Stimulated activated naive CD8-positive, alpha-beta T cell treated with anti-CD3 and anti-CD28 coated beads, Interleukin-15, amount 100 ng/mL, for 72 hours (primary cell): ENCODE measurements at regions not wholly inside any gene's neighbourhood (a gene's known extent, or its start where the extent isn't known, plus 50 kb on each side); places are given as distances from the start of the nearest gene placed in this dataset.
"Not testable (repeated sequence)": the region's sequence is repeated elsewhere in the genome, so short reads cannot be mapped to it uniquely, and the experiment has no call there.

ENCODE experiments used
- ATAC-seq: fragments of 150-1000 bp; cut with Tn5 transposase; 2 replicates; pipeline ENCODE4 v1.10.0; 2021; ENCODE audit warnings: mild to moderate bottlenecking, moderate library complexity
- DNase-seq, 2 donors: peaks; one replicate each; pipeline ENCODE4 v3.0.0; 2021 to 2022
- H3K27ac Mint-ChIP-seq, 2 donors: one replicate each; pipeline ENCODE4 v1.8.0; 2022; ENCODE audit warnings: mild to moderate bottlenecking in 2 of 2, mixed read lengths in 2 of 2, moderate library complexity in 2 of 2
- H3K27me3 Mint-ChIP-seq: one replicate; pipeline ENCODE4 v1.8.0; 2022; ENCODE audit warnings: mixed read lengths
- H3K4me1 Mint-ChIP-seq: one replicate; pipeline ENCODE4 v1.8.0; 2022; ENCODE audit warnings: mild to moderate bottlenecking, mixed read lengths
- H3K4me3 Mint-ChIP-seq, 2 donors: one replicate each; pipeline ENCODE4 v1.8.0; 2022; ENCODE audit warnings: mild to moderate bottlenecking in 2 of 2, mixed read lengths in 2 of 2, moderate library complexity in 1 of 2
- H3K9me3 Mint-ChIP-seq, 2 donors: one replicate each; pipeline ENCODE4 v1.8.0; 2022; ENCODE audit warnings: mixed read lengths in 2 of 2

GRCh38 chr1:199083680-199084079 lies 444.8 kb downstream of the PTPRC start:
- no peaks in the 10 kb centered on the region for H3K9me3 Mint-ChIP-seq
- H3K27ac Mint-ChIP-seq, result peak overlapping the region in 1 of 2 donors; percentile 22
- peaks cover 28% of the 10 kb centered on the region for H3K4me1 Mint-ChIP-seq
- ATAC-seq (no peak), DNase-seq (no peak)
- peaks cover 8% of the 10 kb centered on the region for H3K27me3 Mint-ChIP-seq
- H3K4me3 Mint-ChIP-seq, result no peak overlapping the region

- no peak for ATAC-seq
- peaks cover 34% of the 10 kb centered on the region for H3K4me1 Mint-ChIP-seq
- peak overlapping the region in 1 of 2 donors; percentile 40 for H3K27ac Mint-ChIP-seq
- H3K9me3 Mint-ChIP-seq, result no peaks in the 10 kb centered on the region
- H3K27me3 Mint-ChIP-seq, result peaks cover 8% of the 10 kb centered on the region
- no peak for DNase-seq
- H3K4me3 Mint-ChIP-seq, result no peak overlapping the region
Observed at GRCh38 chr1:199084293-199084692, 445.5 kb downstream of the PTPRC start.

- ATAC-seq (no peak), DNase-seq (no peak)
- no peaks in the 10 kb centered on the region for H3K9me3 Mint-ChIP-seq
- H3K27me3 Mint-ChIP-seq, result peaks cover 8% of the 10 kb centered on the region
- H3K4me1 Mint-ChIP-seq, result peaks cover 42% of the 10 kb centered on the region
- no peak overlapping the region for H3K4me3 Mint-ChIP-seq
- H3K27ac Mint-ChIP-seq, result no peak overlapping the region
Observed at GRCh38 chr1:199085903-199086302, 447.1 kb downstream of the PTPRC start.

- Mint-ChIP-seq H3K27me3 (peaks cover 8% of the 10 kb centered on the region), H3K4me3 (no peak overlapping the region), H3K9me3 (no peaks in the 10 kb centered on the region), H3K4me1 (peaks cover 42% of the 10 kb centered on the region), H3K27ac (no peak overlapping the region)
- no peak for ATAC-seq
- no peak for DNase-seq
Observed at GRCh38 chr1:199087144-199087543, 448.3 kb downstream of the PTPRC start.

- Mint-ChIP-seq H3K4me3 (no peak overlapping the region), H3K9me3 (no peaks in the 10 kb centered on the region), H3K4me1 (peaks cover 31% of the 10 kb centered on the region), H3K27ac (no peak overlapping the region), H3K27me3 (peaks cover 8% of the 10 kb centered on the region)
- ATAC-seq, result peak; percentile 98
- DNase-seq, result peak; percentile 33 to 44
Observed at GRCh38 chr1:199089393-199090122, 450.7 kb downstream of the PTPRC start.

- ATAC-seq, H3K4me3 Mint-ChIP-seq, DNase-seq, H3K9me3 Mint-ChIP-seq, H3K4me1 Mint-ChIP-seq, H3K27me3 Mint-ChIP-seq, H3K27ac Mint-ChIP-seq: not testable (repeated sequence)
Observed at GRCh38 chr1:199095628-199096027, 456.8 kb downstream of the PTPRC start.

GRCh38 chr1:199096591-199096990 lies 457.8 kb downstream of the PTPRC start:
- ATAC-seq, result no peak
- peaks cover 0 to 9% of the 10 kb centered on the region in 2 donors for H3K9me3 Mint-ChIP-seq
- H3K27me3 Mint-ChIP-seq, result no peaks in the 10 kb centered on the region
- no peak overlapping the region for H3K27ac Mint-ChIP-seq
- no peak overlapping the region for H3K4me3 Mint-ChIP-seq
- DNase-seq, result no peak
- H3K4me1 Mint-ChIP-seq, result peaks cover 19% of the 10 kb centered on the region

- Mint-ChIP-seq H3K27me3 (no peaks in the 10 kb centered on the region), H3K4me1 (peaks cover 26% of the 10 kb centered on the region), H3K4me3 (no peak overlapping the region), H3K9me3 (peaks cover 0 to 14% of the 10 kb centered on the region in 2 donors), H3K27ac (no peak overlapping the region)
- DNase-seq (no peak), ATAC-seq (no peak)
Observed at GRCh38 chr1:199098468-199098867, 459.6 kb downstream of the PTPRC start.

- no peak for DNase-seq
- H3K4me1 Mint-ChIP-seq, result peaks cover 26% of the 10 kb centered on the region
- H3K27me3 Mint-ChIP-seq, result no peaks in the 10 kb centered on the region
- ATAC-seq, result no peak
- H3K27ac Mint-ChIP-seq, result no peak overlapping the region
- H3K4me3 Mint-ChIP-seq, result no peak overlapping the region
- peaks cover 5 to 23% of the 10 kb centered on the region in 2 donors for H3K9me3 Mint-ChIP-seq
Observed at GRCh38 chr1:199101139-199101538, 462.3 kb downstream of the PTPRC start.

- no peak overlapping the region for H3K4me3 Mint-ChIP-seq
- H3K9me3 Mint-ChIP-seq, result peaks cover 10 to 28% of the 10 kb centered on the region in 2 donors
- H3K4me1 Mint-ChIP-seq, result peaks cover 26% of the 10 kb centered on the region
- H3K27ac Mint-ChIP-seq, result no peak overlapping the region
- DNase-seq, result no peak
- no peak for ATAC-seq
- H3K27me3 Mint-ChIP-seq, result no peaks in the 10 kb centered on the region
Observed at GRCh38 chr1:199101635-199102034, 462.8 kb downstream of the PTPRC start.

- ATAC-seq (peak; percentile 97), DNase-seq (peak in 1 of 2 donors; percentile 40)
- Mint-ChIP-seq H3K9me3 (peaks cover 12 to 23% of the 10 kb centered on the region in 2 donors), H3K27ac (no peak overlapping the region), H3K4me1 (peaks cover 26% of the 10 kb centered on the region), H3K4me3 (no peak overlapping the region), H3K27me3 (no peaks in the 10 kb centered on the region)
Observed at GRCh38 chr1:199102239-199102638, 463.4 kb downstream of the PTPRC start.

GRCh38 chr1:199109160-199109559 lies 470.3 kb downstream of the PTPRC start:
- DNase-seq, result no peak
- no peaks in the 10 kb centered on the region for H3K27me3 Mint-ChIP-seq
- no peak overlapping the region for H3K27ac Mint-ChIP-seq
- H3K4me3 Mint-ChIP-seq, result no peak overlapping the region
- no peak for ATAC-seq
- H3K9me3 Mint-ChIP-seq, result peaks cover 14 to 17% of the 10 kb centered on the region in 2 donors
- no peaks in the 10 kb centered on the region for H3K4me1 Mint-ChIP-seq

- no peak for ATAC-seq
- H3K4me3 Mint-ChIP-seq, result no peak overlapping the region
- peaks cover 0 to 5% of the 10 kb centered on the region in 2 donors for H3K9me3 Mint-ChIP-seq
- H3K27me3 Mint-ChIP-seq, result no peaks in the 10 kb centered on the region
- H3K27ac Mint-ChIP-seq, result no peak overlapping the region
- no peaks in the 10 kb centered on the region for H3K4me1 Mint-ChIP-seq
- DNase-seq, result no peak
Observed at GRCh38 chr1:199112365-199112764, 473.5 kb downstream of the PTPRC start.

GRCh38 chr1:199113265-199113869 lies 474.5 kb downstream of the PTPRC start:
- Mint-ChIP-seq H3K9me3 (peaks cover 0 to 4% of the 10 kb centered on the region in 2 donors), H3K27ac (peak overlapping the region in 1 of 2 donors; percentile 27), H3K4me3 (no peak overlapping the region), H3K4me1 (no peaks in the 10 kb centered on the region), H3K27me3 (no peaks in the 10 kb centered on the region)
- DNase-seq, result peak; percentile 52 to 71
- peak; percentile 64 for ATAC-seq

- H3K4me3 Mint-ChIP-seq, result no peak overlapping the region
- no peaks in the 10 kb centered on the region for H3K4me1 Mint-ChIP-seq
- H3K27me3 Mint-ChIP-seq, result no peaks in the 10 kb centered on the region
- no peaks in the 10 kb centered on the region for H3K9me3 Mint-ChIP-seq
- DNase-seq, result no peak
- ATAC-seq, result no peak
- H3K27ac Mint-ChIP-seq, result no peak overlapping the region
Observed at GRCh38 chr1:199116488-199116887, 477.6 kb downstream of the PTPRC start.

GRCh38 chr1:199121047-199121446 lies 482.2 kb downstream of the PTPRC start:
- H3K4me3 Mint-ChIP-seq, result no peak overlapping the region
- H3K27me3 Mint-ChIP-seq, result no peaks in the 10 kb centered on the region
- ATAC-seq, result no peak

More at GRCh38 chr1:199121047-199121446, 482.2 kb downstream of the PTPRC start:
- no peak for DNase-seq
- H3K4me1 Mint-ChIP-seq, result peaks cover 13% of the 10 kb centered on the region
- H3K27ac Mint-ChIP-seq, result no peak overlapping the region
- H3K9me3 Mint-ChIP-seq, result no peaks in the 10 kb centered on the region
